SH-SY5Y (cell line): ENCODE measurements at regions not wholly inside any gene's neighbourhood (a gene's known extent, or its start where the extent isn't known, plus 50 kb on each side); places are given as distances from the start of the nearest gene placed in this dataset.

Source experiments
- GATA2 ChIP-seq: IDR thresholded peaks from 2 replicates; pipeline ENCODE4 v1.6.1; 2011; ENCODE audit warnings: mild to moderate bottlenecking, low read depth, low read length
- GATA3 ChIP-seq: IDR thresholded peaks from 2 replicates; pipeline ENCODE4 v1.6.1; 2011; ENCODE audit warnings: low read depth, mild to moderate bottlenecking, low read length, moderate library complexity

DNA sequence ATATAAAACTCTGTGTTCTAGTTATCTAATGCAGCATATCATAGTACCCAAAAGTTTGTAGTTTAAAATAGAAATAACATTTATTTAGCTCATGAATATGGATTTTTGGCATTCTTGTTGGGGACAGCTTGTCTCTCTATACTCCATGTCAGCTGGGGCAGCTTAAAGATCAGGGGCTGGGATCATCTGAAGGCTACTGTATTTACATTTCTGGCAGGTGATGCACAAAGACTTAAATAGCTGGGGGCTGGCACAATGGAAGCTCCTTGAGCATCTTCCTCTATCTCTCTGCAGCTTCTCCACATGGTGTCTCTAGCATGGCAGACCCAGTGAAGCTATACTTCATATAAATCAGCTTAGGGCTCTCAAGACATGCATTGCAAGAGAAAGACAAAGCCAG is 55.6 kb upstream of the DAB1 start:
- TF ChIP-seq GATA3 (no peak), GATA2 (no peak)
